NCI-H2107 treated with DMSO at 0.1 percent for 48 hours (cell line): ENCODE measurements at regions not wholly inside any gene's neighbourhood (a gene's known extent, or its start where the extent isn't known, plus 50 kb on each side); places are given as distances from the start of the nearest gene placed in this dataset.

Source experiments
- DNase-seq: peaks from one replicate; lab custom pipeline; 2025; ENCODE audit not compliant: unreplicated experiment; lab: John Stamatoyannopoulos, UW

GRCh38 chr13:73281746-73282145, 222.9 kb downstream of the KLF5 start:
- DNase-seq: no peak

- DNase-seq: no peak
Measured at GRCh38 chr13:73278186-73278585, 219.4 kb downstream of the KLF5 start.

DNA sequence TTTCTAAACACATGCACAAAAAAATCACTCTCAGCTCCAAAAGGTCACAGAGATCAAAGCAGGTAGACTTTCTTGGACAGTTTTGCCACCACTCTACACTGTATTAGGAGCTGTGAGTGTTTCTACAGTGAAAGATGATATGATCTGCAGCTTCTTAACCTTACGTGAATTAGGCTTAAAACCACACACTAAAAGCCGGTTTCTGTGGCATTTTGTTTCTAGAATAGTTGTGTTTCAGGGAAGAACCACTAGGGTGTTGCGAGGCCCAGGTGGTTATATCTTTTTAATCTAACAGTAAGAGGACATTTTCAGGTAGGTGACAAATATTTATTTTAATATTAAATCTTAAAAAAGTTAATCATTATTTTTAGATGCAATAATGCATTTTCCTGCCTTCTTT, 216.4 kb downstream of the KLF5 start:
- DNase-seq: peak; percentile 2

DNA sequence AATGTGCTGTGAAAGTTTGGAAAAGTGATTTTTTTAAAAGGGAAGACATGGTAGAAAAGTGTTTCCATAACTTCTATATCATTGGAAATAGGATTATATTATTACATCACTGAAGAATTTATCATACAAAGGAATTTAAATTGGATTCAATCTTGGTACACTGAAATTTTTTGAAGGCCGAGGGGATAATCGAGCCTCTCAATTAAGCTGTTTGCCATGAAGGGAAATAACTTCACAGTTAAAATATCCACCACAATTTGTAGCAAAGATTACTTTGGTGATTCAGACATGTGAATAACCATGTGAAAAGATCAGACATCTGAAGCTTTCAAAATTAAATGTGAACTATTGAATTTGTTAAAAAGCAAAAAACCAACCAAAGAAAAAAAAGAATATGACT, 215.3 kb downstream of the KLF5 start:
- DNase-seq: no peak

DNA sequence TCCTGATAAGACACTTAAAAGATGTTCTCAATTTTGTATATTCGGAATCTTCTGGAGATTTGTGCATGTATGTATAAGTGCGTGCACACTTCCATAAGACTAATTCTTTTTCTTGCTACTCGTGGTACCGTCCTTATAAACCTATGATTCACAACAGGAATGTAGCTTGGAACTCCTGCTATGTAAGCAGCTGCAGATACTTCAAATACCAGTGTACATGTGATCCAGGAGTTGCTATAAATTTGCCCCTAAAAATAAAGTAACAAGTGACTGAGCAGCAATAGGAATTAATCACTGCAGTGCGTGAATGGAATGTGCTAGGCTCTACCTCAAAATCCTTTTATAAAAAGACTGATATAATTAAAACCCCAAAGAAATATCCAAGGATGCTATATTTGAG, 214.9 kb downstream of the KLF5 start:
- DNase-seq: no peak

- no peak for DNase-seq
Measured at GRCh38 chr13:73273276-73273675, 214.5 kb downstream of the KLF5 start.

GRCh38 chr13:73272831-73273230, 214.0 kb downstream of the KLF5 start:
- DNase-seq: no peak

DNA sequence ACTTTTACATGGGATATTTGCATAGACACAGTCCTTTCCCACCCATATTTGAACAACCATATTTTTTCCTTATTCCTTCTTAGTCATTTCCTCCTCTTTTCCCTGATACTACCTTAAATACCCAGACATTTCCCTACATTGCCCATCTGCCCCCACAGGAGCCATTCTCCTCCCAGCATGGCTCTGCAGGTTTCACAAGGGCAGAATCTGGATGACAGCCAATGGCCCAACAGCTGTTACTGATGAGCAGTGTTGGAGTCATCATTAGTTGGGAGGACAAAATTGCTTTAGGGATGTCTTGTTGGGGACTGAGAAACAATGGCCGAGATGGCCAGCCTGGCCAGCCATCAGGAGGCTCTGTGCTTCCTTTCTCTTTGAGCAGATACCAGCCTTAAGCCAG, 209.5 kb downstream of the KLF5 start:
- no peak for DNase-seq

GRCh38 chr13:73266640-73267180, 207.9 kb downstream of the KLF5 start:
- no peak for DNase-seq

- DNase-seq: no peak
Measured at GRCh38 chr13:73262862-73263627, 204.2 kb downstream of the KLF5 start.

DNA sequence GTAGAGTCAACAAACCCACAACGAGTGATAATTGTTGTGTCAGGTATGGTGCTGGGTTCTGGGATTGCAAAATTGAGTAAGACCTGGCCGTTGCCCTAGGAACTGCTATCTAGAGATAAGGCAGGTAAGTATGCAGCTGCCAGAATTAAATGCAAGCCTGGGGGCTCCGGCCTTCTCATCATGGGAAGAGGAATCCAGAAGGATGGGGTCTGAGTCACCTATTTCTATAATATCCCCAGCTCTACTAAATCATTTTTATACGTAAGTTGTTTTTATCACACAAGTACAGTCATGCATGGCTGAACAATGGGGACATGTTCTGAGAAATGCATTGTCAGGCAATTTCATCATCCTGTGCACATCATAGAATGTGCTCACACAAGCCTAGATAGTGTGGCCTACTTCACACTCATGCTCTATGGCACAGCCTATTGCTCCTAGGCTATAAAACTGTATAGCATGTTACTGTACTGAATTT, 203.0 kb downstream of the KLF5 start:
- DNase-seq: no peak

- no peak for DNase-seq
Measured at GRCh38 chr13:73259061-73260017, 200.5 kb downstream of the KLF5 start.

DNA sequence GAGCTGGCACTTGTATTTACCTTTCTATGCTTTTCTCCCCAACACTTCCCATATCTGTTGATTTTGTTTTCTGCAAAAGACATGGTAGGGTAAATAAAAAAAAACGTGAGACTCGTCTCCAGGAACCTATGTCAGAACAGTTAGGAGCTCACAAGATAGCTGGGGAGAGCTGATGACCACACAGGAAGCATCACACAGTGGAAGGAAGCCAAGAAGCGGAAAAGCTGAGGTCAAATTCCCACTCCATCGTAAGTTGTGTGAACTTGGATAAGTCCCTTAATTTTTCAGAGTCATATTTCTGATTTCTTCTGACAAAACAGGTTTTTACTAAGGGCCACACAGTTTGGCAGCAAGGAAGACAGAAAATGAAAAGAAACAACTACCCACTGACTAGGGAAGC, 199.6 kb downstream of the KLF5 start:
- no peak for DNase-seq

GRCh38 chr13:73254827-73255226, 196.0 kb downstream of the KLF5 start:
- no peak for DNase-seq

DNA sequence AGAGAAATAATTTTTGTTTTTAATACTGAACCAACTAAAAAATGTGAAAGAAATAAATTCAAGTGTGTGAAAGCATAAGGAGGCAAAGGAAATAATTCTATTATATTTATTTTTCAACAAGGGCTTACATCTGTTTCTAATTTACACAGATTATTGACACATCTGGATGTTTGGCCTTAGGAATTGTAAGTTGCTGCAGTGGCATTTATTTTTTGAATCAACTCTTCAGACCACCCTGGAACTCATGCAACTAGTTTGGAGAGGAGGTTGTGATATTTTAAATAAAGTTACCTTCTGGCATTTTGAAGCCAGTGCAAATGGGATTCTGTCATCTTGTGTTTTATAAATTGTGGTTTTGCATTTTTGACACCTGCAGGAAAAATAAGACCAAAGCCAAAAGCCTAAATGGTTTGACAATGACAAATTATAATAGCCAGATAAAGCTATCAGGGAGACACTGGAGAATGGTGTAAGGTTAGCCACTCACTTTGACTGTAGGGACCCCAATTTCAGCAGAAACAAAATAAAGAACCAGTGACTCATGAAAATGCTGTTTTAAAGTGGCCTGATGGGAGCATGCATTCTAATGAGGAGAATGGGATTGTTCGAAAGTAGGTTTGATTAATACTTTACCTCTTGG, 192.9 kb downstream of the KLF5 start:
- DNase-seq: no peak

DNA sequence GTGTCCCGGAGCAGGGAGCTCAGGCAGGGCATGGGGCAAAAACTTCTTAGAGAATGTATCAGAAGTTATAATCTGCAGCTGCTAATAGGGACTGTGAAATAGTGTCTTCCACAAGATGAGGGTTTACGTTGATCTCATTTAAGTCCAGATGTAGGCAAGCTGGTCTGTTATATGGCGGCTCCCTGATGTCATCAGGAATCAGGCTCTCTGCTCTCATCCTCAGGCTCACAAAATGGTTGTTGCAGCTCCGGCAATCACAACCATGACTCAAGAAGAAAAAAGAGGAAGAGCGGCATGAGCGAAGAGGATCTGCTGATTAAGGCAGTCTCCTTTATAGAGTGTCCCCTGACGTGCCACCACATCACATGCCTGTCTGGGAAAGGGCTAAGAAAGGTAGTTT, 191.3 kb downstream of the KLF5 start:
- DNase-seq: no peak

- DNase-seq: no peak
Measured at GRCh38 chr13:73248711-73249580, 190.1 kb downstream of the KLF5 start.

- no peak for DNase-seq
Measured at GRCh38 chr13:73248154-73248553, 189.3 kb downstream of the KLF5 start.

GRCh38 chr13:73245246-73245645, 186.4 kb downstream of the KLF5 start:
- no peak for DNase-seq

DNA sequence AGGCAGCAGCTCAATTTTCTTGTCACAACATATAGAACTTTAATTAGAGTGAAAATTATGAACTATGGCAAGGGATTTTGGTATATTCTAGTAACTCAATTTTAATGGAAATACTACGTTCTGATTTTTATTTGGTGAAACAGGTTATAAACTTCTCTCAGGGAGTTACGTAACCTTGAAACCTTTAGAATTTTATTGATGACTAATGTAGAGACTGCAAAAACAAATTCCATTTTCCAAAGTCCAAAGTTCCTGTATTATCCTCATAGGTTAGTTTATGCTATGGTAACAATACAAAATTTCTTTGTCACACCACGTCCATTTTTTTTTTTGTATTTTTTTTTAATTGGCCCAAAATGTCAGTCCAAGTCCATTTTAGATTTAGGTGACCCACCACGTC, 185.7 kb downstream of the KLF5 start:
- DNase-seq: no peak
